Activated CD4-positive, alpha-beta T cell treated with anti-CD3 and anti-CD28 coated beads, Interleukin-2, amount 10 ng/mL, durations not matched to agents 24 days and 14 days (primary cell): ENCODE measurements at regions not wholly inside any gene's neighbourhood (a gene's known extent, or its start where the extent isn't known, plus 50 kb on each side); places are given as distances from the start of the nearest gene placed in this dataset.

ENCODE experiments used
- DNase-seq: peaks from one replicate; pipeline ENCODE4 v3.0.0; 2022
- H3K27ac Mint-ChIP-seq: one replicate; pipeline ENCODE4 v1.8.0; 2022; ENCODE audit warnings: mild to moderate bottlenecking, mixed read lengths
- H3K27me3 Mint-ChIP-seq: one replicate; pipeline ENCODE4 v1.8.0; 2022; ENCODE audit warnings: mixed read lengths
- H3K36me3 Mint-ChIP-seq: one replicate; pipeline ENCODE4 v1.8.0; 2022; ENCODE audit warnings: low read depth, mild to moderate bottlenecking, mixed read lengths
- H3K4me1 Mint-ChIP-seq: one replicate; pipeline ENCODE4 v1.8.0; 2021; ENCODE audit warnings: mixed read lengths
- H3K4me3 Mint-ChIP-seq: one replicate; pipeline ENCODE4 v1.8.0; 2022; ENCODE audit warnings: mild to moderate bottlenecking, moderate library complexity, mixed read lengths
- H3K9me3 Mint-ChIP-seq: one replicate; pipeline ENCODE4 v1.8.0; 2021; ENCODE audit warnings: mixed read lengths
- intact Hi-C: fragments of 100-400 bp; cut with micrococcal nuclease; formaldehyde crosslinking; loops from one replicate; pipeline ENCODE4 v1.15.1; 2023

DNA sequence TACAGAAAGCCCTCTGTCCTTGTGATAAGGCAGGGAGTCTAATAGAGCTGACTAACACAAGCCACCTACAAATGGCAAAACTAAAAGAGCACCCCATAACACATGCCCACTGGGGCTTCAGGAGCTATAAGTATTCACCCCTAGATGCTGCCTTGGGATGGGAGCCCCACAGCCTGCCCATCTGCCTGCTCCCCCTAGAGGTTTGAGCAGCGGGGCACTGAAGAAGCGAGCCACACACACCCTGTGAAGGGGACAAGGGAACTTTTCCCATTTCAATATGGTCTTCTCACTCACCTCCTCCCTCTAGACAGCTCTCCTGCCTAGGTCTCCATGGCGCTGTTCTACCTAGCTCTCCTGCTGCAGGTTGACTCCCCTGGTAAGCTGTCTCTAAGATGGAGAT, 261.0 kb downstream of the SHQ1 start:
- Mint-ChIP-seq H3K27me3 (no peaks in the 10 kb centered on the region), H3K4me3 (no peak overlapping the region), H3K4me1 (no peaks in the 10 kb centered on the region), H3K36me3 (no peaks in the 10 kb centered on the region), H3K27ac (no peak overlapping the region), H3K9me3 (no peaks in the 10 kb centered on the region)
- intact Hi-C loops = no loop called here
- DNase-seq = no peak

DNA sequence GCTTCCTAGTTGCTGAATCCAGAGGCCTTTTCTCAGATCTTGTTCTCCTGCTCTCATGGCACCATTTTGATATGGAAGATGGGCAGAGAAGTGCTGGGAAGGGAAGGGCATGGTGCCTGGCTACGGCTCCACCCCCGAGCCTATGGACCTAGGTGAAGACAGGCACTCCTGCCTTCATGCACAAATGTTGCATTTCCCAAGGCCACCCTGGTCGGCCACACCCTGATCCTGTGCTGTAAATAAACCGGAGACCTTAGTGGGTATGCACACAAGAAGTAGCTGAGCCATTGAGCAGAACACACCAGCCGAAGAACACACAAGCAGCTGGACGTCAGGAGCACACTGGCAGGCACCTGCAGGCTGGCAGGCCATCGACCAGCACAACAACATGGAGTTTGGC, 261.6 kb downstream of the SHQ1 start:
- no peak overlapping the region for H3K4me3 Mint-ChIP-seq
- intact Hi-C loops = no loop called here
- DNase-seq = no peak
- H3K36me3 Mint-ChIP-seq = no peaks in the 10 kb centered on the region
- no peak overlapping the region for H3K27ac Mint-ChIP-seq
- no peaks in the 10 kb centered on the region for H3K27me3 Mint-ChIP-seq
- no peaks in the 10 kb centered on the region for H3K4me1 Mint-ChIP-seq
- no peaks in the 10 kb centered on the region for H3K9me3 Mint-ChIP-seq

DNA sequence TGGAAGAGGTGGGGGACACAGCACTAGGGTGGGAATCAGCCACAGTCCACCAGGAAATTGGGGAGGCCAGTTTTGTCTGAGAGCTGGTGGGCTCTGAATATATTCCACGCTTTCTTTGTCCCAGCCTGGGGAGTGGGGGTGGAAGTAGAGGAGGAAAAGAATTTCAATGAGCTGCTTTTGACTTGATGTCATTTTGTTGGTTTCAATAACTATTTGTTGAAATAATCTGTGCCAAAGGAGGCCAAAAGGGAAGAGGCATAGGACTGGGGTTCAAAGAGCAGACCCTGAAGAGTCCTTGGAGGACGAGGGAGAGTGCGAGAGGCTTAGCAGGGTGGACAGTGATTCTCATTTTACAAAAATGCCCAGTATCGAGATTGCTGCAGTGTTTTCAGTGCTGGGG, 262.3 kb downstream of the SHQ1 start:
- DNase-seq = no peak
- H3K36me3 Mint-ChIP-seq = no peaks in the 10 kb centered on the region
- H3K27ac Mint-ChIP-seq = no peak overlapping the region
- no peaks in the 10 kb centered on the region for H3K4me1 Mint-ChIP-seq
- intact Hi-C loops = no loop called here
- H3K4me3 Mint-ChIP-seq = no peak overlapping the region
- H3K27me3 Mint-ChIP-seq = no peaks in the 10 kb centered on the region
- no peaks in the 10 kb centered on the region for H3K9me3 Mint-ChIP-seq

DNA sequence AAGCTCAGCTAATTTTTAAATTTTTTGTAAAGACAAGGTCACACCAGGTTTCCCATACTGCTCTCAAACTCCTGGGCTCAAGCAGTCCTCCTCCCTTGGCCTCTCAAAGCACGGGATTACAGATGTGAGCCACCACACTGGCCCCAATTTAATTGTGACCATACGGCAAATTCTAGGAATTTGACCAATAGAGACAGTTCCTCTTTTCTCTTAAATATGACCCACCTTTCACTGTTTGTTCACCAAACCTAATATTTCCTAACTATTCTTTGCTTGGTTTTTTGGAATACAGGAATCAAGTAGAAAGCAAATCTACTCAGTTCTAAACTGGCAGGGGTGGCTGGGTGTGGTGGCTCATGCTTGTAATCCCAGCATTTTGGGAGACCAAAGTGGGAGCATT, 264.0 kb downstream of the SHQ1 start:
- Mint-ChIP-seq H3K27ac (no peak overlapping the region), H3K27me3 (no peaks in the 10 kb centered on the region), H3K36me3 (no peaks in the 10 kb centered on the region), H3K9me3 (no peaks in the 10 kb centered on the region), H3K4me3 (no peak overlapping the region), H3K4me1 (no peaks in the 10 kb centered on the region)
- intact Hi-C loops = no loop called here
- DNase-seq = no peak

DNA sequence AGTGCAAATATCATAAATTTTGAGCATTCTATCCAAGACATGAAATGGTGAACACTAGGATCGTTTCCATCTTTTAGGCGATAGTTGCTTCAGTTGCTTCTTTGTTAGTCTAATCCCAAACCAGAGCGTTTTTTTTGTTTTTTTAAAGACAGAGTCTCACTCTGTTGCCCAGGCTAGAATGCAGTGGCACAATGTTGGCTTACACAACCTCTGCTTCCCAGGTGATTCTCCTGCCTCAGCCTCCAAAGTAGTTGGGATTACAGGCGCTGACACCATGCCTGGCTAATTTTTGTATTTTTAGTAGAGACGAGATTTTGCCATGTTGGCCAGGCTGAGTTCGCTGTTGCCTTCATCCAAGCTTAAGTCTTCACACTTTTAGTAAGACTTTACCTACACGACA, 265.3 kb downstream of the SHQ1 start:
- intact Hi-C loops = no loop called here

DNA sequence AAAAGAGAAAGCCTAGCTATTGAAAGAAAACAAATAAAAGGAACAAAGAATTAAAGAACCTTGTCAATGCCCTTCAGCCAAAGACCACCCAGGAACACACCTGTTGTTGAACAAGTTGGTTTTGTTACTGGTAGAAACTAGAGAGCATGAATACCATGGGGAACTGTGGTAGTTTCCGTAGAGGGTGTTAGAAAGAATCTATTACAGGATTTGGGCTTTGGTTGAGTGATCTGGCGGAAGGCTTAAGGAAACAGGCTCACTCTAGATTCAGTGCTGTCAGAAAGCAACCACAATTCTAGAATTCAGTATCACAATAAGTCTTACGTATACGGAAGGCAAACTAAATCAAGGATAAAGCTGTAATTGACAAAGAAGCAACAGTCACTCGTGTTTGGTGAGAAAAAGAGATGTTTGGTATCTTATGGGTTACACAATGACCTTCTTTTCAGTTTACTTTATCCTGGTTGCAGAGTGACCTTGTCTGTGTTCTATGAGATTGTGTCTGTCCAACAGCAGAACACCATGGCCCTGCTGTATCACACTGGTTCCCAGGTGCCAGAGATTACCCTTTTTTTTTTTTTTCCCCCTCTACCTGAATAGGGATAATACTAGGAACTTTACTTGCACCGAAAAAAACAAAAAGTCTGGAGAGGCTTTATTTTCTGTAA, 265.9 kb downstream of the SHQ1 start:
- Mint-ChIP-seq H3K27ac (peak overlapping the region; percentile 45), H3K4me3 (no peak overlapping the region), H3K9me3 (no peaks in the 10 kb centered on the region), H3K27me3 (no peaks in the 10 kb centered on the region), H3K4me1 (no peaks in the 10 kb centered on the region), H3K36me3 (no peaks in the 10 kb centered on the region)
- DNase-seq = no peak
- intact Hi-C loops = no loop called here

More for the DNA sequence above, 265.3 kb downstream of the SHQ1 start:
- Mint-ChIP-seq H3K4me1 (no peaks in the 10 kb centered on the region), H3K27me3 (no peaks in the 10 kb centered on the region), H3K27ac (no peak overlapping the region), H3K36me3 (no peaks in the 10 kb centered on the region), H3K9me3 (no peaks in the 10 kb centered on the region), H3K4me3 (no peak overlapping the region)
- DNase-seq = no peak

DNA sequence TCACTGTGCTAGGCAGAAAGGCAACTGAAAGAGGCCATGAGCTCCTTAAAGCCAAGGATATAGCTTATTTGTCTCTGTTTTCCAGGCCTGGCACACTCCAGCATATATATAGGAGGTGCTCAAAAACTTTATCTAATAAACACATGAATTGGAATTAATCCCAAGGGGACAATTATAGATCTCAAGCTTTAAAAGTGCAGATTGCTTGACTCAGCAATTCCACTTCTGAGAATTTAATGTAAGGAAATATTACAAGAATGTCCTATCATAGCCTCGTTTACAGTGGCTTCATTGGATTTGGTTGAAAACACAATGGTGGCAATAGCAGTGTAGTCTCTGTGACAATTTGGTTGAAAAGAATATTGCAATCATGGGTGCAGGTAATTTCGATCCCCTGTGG, 267.3 kb downstream of the SHQ1 start:
- Mint-ChIP-seq H3K4me1 (no peaks in the 10 kb centered on the region), H3K27ac (no peak overlapping the region), H3K9me3 (no peaks in the 10 kb centered on the region), H3K4me3 (no peak overlapping the region), H3K36me3 (no peaks in the 10 kb centered on the region), H3K27me3 (no peaks in the 10 kb centered on the region)
- intact Hi-C loops = no loop called here
- DNase-seq = no peak

DNA sequence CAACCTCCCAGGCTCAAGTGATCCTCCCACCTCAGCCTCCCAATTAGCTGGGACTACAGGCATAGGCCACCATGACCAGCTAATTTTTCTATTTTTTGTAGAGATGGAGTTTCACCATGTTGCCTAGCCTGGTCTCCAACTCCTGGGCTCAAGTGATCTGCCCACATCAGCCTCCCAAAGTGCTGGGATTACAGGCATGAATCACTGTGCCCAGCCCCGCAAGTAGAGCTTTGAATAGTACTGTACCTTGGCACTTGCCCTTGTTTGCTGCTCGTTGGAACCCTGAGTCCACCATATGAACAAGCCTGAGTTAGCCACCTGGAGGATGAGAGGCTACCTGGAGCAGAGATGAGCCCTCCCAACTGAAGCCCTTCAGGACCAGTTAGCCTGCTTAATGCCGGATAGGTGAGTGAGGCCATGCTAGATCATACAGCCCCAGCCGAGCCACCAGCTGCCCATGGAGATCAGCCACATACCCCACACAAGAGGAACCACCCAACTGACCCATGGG, 267.9 kb downstream of the SHQ1 start:
- H3K27me3 Mint-ChIP-seq = no peaks in the 10 kb centered on the region
- no peaks in the 10 kb centered on the region for H3K36me3 Mint-ChIP-seq
- DNase-seq = no peak
- intact Hi-C loops = no loop called here
- no peak overlapping the region for H3K27ac Mint-ChIP-seq
- H3K9me3 Mint-ChIP-seq = no peaks in the 10 kb centered on the region
- H3K4me3 Mint-ChIP-seq = no peak overlapping the region
- H3K4me1 Mint-ChIP-seq = no peaks in the 10 kb centered on the region

DNA sequence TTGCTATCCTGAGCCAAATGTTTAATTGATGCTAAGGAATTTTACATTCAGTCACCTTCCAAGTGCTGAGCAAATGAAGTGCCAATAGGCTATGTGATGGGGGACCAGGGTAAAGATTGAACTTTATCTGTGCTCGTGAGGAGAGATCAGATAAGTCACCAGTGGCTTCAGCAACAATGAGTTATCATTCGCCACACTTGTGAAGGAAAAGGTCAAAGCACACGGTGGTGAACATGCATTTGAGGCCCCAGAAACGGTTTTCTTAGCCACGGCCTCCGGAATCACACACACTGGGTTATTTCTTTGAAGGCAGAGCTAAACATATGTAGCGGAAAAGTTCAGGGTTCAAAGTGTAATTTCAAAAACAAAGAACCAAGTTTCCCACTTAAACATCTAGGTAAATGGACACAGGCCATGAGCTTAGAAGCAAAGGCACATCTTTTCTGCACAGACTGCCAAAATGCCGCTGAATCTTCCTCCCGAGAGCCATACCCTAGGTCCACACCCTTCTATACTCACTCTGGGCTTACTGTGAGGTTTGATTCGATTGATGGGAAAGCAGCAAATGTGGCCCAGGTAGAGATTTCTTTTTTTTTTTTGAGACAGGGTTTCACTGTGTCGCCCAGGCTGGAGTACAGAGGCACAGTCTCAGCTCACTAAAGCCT, 268.5 kb downstream of the SHQ1 start:
- Mint-ChIP-seq H3K9me3 (no peaks in the 10 kb centered on the region), H3K36me3 (no peaks in the 10 kb centered on the region), H3K27me3 (no peaks in the 10 kb centered on the region), H3K27ac (no peak overlapping the region), H3K4me3 (no peak overlapping the region), H3K4me1 (no peaks in the 10 kb centered on the region)
- intact Hi-C loops = no loop called here
- DNase-seq = no peak

DNA sequence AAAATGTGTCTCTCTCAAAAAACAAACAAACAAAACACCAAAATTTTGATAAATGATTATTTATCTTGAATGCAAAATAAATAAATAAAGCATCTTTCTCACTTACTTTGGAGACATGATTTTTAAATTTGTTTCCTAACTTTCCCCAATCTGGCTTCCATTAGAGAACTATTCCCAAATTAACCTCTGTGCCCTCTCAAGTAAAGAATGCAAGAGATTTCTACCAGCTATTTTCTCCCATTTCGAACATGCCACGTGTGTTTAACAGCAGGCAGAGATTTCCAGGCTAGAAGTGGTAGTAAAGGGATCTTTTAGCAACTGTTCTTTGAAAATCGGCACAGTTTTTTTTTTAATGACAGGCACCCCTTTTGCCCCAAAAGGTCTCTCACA, 269.1 kb downstream of the SHQ1 start:
- no peaks in the 10 kb centered on the region for H3K27me3 Mint-ChIP-seq
- no peak overlapping the region for H3K27ac Mint-ChIP-seq
- no peaks in the 10 kb centered on the region for H3K9me3 Mint-ChIP-seq
- H3K4me1 Mint-ChIP-seq = no peaks in the 10 kb centered on the region
- no peak for DNase-seq
- intact Hi-C loops = no loop called here
- H3K4me3 Mint-ChIP-seq = no peak overlapping the region
- H3K36me3 Mint-ChIP-seq = no peaks in the 10 kb centered on the region

DNA sequence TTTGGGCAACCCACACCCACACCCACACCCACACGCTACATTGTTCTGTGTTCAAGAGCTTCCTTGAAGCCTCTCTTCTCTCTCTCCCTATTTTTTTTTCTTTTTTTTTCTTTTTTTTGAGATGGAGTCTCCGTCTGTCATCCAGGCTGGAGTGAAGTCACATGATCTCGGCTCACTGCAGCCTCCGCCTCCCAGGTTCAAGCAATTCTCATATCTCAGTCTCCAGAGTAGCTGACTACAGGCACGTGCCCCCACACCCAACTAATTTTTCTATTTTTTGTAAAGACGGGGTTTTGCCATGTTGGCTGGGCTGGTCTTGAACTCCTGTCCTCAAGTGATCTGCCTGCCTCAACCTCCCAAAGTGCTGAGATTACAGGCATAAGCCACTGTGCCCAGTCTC, 271.1 kb downstream of the SHQ1 start:
- DNase-seq = no peak
- no peak overlapping the region for H3K27ac Mint-ChIP-seq
- no peaks in the 10 kb centered on the region for H3K9me3 Mint-ChIP-seq
- no peaks in the 10 kb centered on the region for H3K4me1 Mint-ChIP-seq
- H3K4me3 Mint-ChIP-seq = no peak overlapping the region
- intact Hi-C loops = no loop called here
- H3K27me3 Mint-ChIP-seq = peaks cover 3% of the 10 kb centered on the region
- no peaks in the 10 kb centered on the region for H3K36me3 Mint-ChIP-seq

DNA sequence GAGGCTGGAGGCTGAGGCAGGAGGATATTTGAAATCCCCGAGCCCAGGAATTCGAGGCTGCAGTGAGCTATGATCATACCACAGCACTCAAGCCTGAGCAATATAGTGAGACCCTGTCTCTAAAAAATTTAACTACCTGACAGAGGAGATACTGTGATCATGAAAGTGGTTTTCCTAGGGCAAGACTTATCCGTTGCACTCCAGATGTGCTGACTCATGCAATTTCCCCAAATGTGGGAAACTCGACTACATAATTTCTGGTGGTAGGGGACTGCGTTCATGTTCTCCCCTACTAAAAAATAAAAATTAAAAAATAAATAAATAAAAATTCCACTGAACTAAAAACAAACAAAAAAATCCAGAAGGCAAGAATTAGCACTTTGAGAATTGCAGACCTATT, 271.7 kb downstream of the SHQ1 start:
- Mint-ChIP-seq H3K4me1 (no peaks in the 10 kb centered on the region), H3K4me3 (no peak overlapping the region), H3K36me3 (no peaks in the 10 kb centered on the region), H3K9me3 (no peaks in the 10 kb centered on the region), H3K27ac (no peak overlapping the region), H3K27me3 (peaks cover 3% of the 10 kb centered on the region)
- intact Hi-C loops = no loop called here
- no peak for DNase-seq

DNA sequence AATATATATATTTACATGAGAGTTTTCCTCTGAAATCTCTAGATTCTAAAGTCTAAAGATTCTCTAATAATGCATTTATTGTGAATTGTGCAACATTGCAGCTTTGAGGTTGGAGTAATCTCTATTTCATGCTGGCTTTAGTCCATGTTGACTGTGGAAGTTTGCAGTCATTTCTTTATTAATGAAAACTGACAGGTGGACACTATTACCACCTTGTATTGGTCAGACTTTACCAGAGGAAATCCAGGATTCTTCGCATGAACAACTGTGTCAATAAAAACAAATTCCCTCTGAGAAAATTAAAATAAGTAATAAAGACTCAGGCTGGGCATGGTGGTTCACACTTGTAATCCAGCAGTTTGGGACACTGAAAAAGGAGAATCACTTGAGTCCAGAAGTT, 274.1 kb downstream of the SHQ1 start:
- H3K4me3 Mint-ChIP-seq = no peak overlapping the region
- H3K4me1 Mint-ChIP-seq = no peaks in the 10 kb centered on the region
- H3K9me3 Mint-ChIP-seq = no peaks in the 10 kb centered on the region
- H3K27ac Mint-ChIP-seq = no peak overlapping the region
- H3K36me3 Mint-ChIP-seq = no peaks in the 10 kb centered on the region
- peaks cover 3% of the 10 kb centered on the region for H3K27me3 Mint-ChIP-seq
- intact Hi-C loops = no loop called here
- DNase-seq = no peak

DNA sequence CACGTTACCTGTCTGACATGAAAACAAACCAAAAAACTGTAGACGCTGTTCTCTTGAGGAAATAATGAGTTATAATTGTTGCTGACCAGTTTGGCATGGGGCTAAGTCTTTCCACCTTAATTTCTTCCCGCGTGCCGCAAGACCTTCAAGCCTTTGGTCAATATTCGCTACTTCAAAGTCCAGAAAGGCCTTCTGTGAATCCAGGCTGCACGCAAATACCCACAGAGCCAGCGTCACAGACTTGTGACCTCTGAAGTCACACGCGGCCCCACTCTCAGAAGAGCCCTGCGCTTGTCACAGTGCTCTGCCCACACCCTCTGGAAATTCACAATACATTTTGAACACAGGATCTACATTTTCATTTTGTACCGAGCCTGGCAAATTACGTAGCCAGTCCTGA, 275.2 kb downstream of the SHQ1 start:
- no peak overlapping the region for H3K4me3 Mint-ChIP-seq
- DNase-seq = no peak
- H3K27ac Mint-ChIP-seq = no peak overlapping the region
- H3K4me1 Mint-ChIP-seq = no peaks in the 10 kb centered on the region
- peaks cover 3% of the 10 kb centered on the region for H3K27me3 Mint-ChIP-seq
- no peaks in the 10 kb centered on the region for H3K36me3 Mint-ChIP-seq
- intact Hi-C loops = no loop called here
- H3K9me3 Mint-ChIP-seq = no peaks in the 10 kb centered on the region

DNA sequence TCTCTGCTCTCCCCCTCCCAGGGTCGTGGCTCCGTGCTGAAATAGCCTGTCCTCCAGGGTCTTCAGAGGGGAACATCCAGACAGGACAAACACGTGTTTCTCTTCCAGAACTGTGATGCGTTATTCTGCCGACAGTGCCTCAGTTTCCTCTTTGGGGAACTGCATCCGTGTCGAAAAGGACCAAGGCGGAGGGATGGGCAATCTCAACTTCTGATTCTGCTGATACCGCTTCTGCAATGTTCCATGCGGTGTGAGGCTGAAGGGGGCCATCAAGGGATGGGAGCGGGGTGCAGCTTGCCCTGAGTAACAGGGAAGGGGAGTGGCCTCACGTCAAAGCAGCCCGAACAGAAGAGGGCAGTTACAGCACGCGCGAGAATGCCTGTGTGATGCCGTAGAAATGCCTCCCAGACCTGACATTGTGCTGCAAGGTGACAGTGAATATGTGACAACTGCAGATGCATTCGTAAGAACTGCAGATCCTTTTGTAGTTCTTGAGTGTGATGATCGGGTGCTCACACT, 275.7 kb downstream of the SHQ1 start:
- no peaks in the 10 kb centered on the region for H3K4me1 Mint-ChIP-seq
- H3K27me3 Mint-ChIP-seq = peaks cover 3% of the 10 kb centered on the region
- no peak for DNase-seq
- intact Hi-C loops = no loop called here
- no peak overlapping the region for H3K27ac Mint-ChIP-seq
- H3K9me3 Mint-ChIP-seq = no peaks in the 10 kb centered on the region
- H3K4me3 Mint-ChIP-seq = no peak overlapping the region
- H3K36me3 Mint-ChIP-seq = no peaks in the 10 kb centered on the region
